GM19467 (cell line): ENCODE measurements at regions not wholly inside any gene's neighbourhood (a gene's known extent, or its start where the extent isn't known, plus 50 kb on each side); places are given as distances from the start of the nearest gene placed in this dataset.

Experiments used
- ATAC-seq: cut with Tn5 transposase; IDR thresholded peaks from one replicate; pipeline ENCODE4 v1.9.1; 2021; ENCODE audit warnings: mild to moderate bottlenecking, moderate library complexity; ENCODE audit not compliant: unreplicated experiment

- ATAC-seq = no peak
Observed at GRCh38 chr18:38019292-38019691, 453.7 kb upstream of the CELF4 start.

- ATAC-seq = no peak
Observed at GRCh38 chr18:38010971-38011857, 445.6 kb upstream of the CELF4 start.

DNA sequence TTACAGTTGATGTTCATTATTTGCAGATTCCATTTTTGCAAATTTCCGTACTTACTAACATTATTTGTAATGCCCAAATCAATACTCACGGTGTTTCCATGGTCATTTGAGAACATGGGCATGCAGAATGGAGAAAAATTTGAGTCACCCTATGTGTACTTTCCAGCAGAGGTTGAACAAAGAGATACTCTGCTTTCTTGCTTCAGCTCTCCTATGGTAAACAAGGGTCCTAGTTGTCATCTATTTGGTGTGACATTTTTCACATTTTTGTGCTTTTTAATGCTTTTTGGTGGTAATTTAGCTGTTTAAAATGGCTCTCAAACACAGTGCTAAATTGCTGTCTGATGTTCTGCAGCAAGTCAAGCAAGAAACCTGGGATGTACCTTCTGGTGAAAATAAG lies 444.4 kb upstream of the CELF4 start:
- ATAC-seq = no peak

DNA sequence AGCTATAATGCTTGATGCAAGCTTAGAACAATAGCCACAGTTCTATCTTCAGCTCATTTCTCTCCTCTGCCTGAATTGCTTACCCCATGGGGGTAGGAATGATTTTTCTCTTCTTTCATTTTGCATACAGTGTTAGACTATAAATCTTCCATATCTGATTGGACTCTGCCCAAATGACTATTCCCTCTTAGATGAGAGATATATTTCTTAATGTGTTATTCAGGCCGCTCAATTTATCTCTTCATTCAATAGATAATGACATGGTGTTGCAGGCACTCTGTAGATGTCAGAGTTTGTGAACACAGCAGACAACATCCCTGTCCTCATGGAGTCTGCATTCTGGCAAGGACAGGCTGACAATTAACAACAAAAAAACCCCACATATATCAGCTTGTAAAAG lies 443.7 kb upstream of the CELF4 start:
- no peak for ATAC-seq

- no peak for ATAC-seq
Observed at GRCh38 chr18:38007676-38008330, 442.2 kb upstream of the CELF4 start.

GRCh38 chr18:38007026-38007425 lies 441.4 kb upstream of the CELF4 start:
- ATAC-seq = no peak

DNA sequence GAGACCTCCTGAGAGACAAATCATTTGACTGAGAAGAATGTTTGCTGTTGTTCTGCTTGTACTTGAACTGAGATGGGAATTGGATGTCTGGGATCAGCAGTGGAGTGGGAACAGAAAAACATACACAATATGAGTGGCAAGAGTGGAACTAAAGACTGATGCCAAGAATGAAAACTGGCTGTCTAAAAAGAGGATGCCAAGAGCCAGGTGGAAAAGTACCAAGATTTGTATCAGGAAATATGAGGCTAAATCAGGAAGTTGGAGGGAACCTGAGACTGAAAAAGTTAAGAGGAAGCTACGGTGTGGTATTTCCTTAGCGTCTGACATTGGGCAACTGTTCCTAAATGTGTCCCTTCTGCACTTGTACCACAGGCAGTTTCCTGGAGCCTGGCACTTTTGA lies 440.9 kb upstream of the CELF4 start:
- no peak for ATAC-seq

DNA sequence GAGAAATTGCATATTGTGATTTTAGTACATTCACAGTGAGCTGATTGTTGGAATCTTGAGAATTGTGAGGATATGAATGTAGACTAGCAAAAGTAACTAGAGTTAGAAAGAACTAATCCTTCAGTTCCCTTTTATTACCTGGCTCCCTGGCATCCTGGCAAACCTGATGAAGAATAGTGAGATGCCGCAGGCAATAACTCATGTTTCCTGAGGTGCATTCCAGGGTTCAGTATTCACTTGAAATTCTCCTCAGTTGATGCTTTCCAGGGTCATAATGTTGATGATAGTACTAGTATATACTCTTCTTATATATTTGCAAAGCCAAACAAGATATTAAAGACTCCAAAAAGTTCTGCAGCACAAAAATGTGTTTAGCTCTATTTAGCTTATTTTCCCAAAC lies 432.1 kb upstream of the CELF4 start:
- no peak for ATAC-seq

GRCh38 chr18:37987901-37988300 lies 422.3 kb upstream of the CELF4 start:
- ATAC-seq = no peak

DNA sequence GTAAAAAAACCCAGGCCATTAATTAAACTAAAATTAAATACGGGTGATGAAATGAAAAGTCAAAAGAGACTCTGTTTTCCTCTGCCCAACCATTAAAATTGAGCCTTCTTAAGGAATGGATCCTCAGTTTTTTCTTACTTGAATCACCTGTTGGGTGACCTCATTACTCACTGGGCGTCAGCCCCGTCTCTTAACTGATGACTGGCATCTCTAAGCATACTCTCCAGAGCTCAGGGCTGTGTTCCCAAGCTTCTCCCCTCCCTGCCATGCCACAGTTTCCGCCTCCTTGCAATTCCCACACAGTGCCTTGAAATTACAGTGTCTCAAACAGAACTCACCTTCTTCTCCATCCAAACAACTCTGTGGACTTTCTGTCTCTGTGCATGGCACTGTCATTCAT lies 421.1 kb upstream of the CELF4 start:
- ATAC-seq = no peak

- ATAC-seq = no peak
Observed at GRCh38 chr18:37985126-37985525, 419.5 kb upstream of the CELF4 start.

GRCh38 chr18:37980556-37980955 lies 415.0 kb upstream of the CELF4 start:
- no peak for ATAC-seq

DNA sequence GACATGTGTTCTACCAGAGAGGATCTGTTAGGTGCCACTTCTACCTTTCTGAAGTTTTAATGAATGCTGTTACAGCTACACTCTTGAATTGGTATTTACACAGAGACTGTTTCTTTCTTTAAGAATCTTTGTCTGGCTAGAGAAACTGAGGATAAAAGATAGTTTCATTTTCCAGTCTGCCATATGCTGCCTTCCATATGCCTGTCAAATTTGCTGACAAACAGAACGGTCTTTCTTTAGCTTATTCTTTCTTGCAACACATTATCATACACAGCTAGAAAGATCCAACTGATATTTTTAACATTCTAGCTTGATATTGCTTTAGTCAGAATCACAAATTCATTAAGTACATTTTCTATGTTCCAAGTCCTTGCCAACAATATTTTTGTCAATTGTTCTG lies 409.8 kb upstream of the CELF4 start:
- no peak for ATAC-seq

GRCh38 chr18:37967261-37967660 lies 401.7 kb upstream of the CELF4 start:
- no peak for ATAC-seq

GRCh38 chr18:37965572-37965970 lies 400.0 kb upstream of the CELF4 start:
- ATAC-seq = no peak

DNA sequence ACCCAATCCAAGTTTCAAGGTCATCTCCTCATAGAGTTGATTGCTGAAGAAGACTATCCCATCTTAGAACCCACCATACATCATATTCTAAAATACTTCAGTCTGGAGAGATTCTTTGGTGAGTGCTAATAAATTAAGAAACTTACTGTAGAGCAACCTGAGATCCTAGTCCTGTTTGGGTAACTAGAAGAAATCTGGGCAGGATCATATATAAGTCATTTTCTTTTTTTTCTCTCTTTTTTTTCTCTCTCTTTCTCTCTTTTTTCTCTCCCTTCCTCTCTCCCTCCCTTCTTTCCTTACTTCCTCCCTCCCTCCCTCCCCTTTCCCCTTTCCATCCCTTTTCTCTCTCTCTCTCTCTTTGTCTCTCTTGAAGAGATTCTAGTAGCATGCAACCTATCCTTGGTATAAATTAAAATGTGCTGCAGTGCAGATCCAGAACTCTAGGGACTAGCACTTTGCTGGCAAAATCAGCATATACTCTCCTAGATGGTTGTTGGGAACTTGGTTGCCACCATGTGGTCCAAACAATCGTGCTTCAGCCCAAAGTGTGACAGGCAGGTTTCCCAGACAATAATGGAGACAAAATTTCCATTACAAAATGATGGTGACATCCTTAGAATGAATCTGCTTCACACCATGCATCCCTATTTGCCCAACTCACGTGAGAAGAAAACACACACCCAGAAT lies 399.4 kb upstream of the CELF4 start:
- ATAC-seq = no peak

DNA sequence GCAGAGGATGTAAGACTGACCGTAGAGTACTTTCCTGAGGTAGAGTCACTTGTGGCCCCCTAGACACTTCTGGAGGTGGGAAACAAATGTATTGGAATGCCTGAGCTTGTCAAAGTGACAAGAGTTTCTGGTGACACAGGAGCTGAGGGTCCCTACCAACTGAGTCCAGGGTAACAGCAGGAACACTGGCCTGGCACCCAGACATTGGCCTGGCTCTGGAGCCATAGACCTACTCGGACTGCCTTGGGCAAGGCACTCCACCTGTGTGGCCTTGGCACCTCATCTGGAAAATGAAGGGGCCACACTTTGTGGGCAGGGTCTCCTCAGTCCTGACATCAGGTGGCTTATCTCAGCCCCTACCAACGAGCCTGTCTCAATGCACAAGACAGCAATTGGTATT lies 398.2 kb upstream of the CELF4 start:
- ATAC-seq = no peak

- no peak for ATAC-seq
Observed at GRCh38 chr18:37962316-37962966, 396.8 kb upstream of the CELF4 start.

DNA sequence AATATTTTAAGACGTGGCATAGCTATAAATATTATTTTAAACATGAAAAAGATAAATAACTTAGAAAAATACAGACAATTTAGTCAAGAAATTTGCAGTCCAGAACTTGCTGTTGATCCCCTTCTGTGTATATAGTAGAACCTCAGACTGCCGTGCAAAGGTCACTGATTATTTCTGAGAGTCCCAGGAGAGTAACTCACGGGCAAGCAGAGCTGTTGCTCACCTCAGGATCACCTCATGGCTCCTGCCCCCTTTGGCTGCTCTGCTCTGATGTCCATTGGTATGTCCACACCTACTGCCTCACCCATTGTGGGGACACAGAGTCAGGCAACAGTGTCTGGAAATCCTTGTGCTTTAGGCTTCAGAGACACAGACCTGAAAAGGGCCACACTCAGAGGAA lies 392.9 kb upstream of the CELF4 start:
- no peak for ATAC-seq

- ATAC-seq = no peak
Observed at GRCh38 chr18:37956902-37957301, 391.3 kb upstream of the CELF4 start.

- no peak for ATAC-seq
Observed at GRCh38 chr18:37956020-37956419, 390.4 kb upstream of the CELF4 start.
